Endothelial cell of umbilical vein (primary cell): ENCODE measurements at regions not wholly inside any gene's neighbourhood (a gene's known extent, or its start where the extent isn't known, plus 50 kb on each side); places are given as distances from the start of the nearest gene placed in this dataset.

ENCODE experiments used
- BruUV-seq: library from RNA; stranded (reverse); fragments of 400-500 nt; replicated peaks from 2 replicates; lab custom pipeline; 2021; lab: Mats Ljungman, UMichigan
- CTCF ChIA-PET: fragments of 300-600, 350-600 bp; sonication (Branson Sonifier 250); formaldehyde crosslinking; loops from one replicate; lab custom pipeline; 2021; ENCODE audit warnings: antibody characterized with exemption, inconsistent platforms; lab: Charles Lee
- POLR2A ChIA-PET: fragments of 300-600, 350-600 bp; sonication (Branson Sonifier 250); formaldehyde crosslinking; loops from one replicate; lab custom pipeline; 2021; ENCODE audit warnings: antibody characterized with exemption, inconsistent platforms; lab: Charles Lee
- DNase-seq: peaks from one replicate; pipeline ENCODE4 v3.0.0-alpha.2; 2011; ENCODE audit warnings: low read depth, low spot score
- FAIRE-seq: peaks from 2 replicates; lab custom pipeline; 2011; peaks lifted over from hg19 to GRCh38; lab: Jason Lieb, UNC
- H2AFZ ChIP-seq: 2 replicates; pipeline ENCODE4 v1.6.0; 2012; ENCODE audit warnings: low read depth, low read length, control low read depth, inconsistent platforms
- H3K27ac ChIP-seq: 2 replicates; pipeline ENCODE4 v1.5.1; 2011; ENCODE audit warnings: low read depth, mild to moderate bottlenecking, control low read depth, low read length, moderate library complexity; ENCODE audit not compliant: insufficient read depth
- H3K27me3 ChIP-seq, 2 experiments: 2 replicates each; pipeline versions ENCODE4 v1.6.0 to v1.6.1; 2011; ENCODE audit warnings: low read length in 2 of 2, mixed read lengths in 1 of 2; ENCODE audit not compliant: control insufficient read depth in 2 of 2, insufficient read depth in 2 of 2
- H3K36me3 ChIP-seq, 2 experiments: 2 replicates in 1 of 2; 3 replicates in 1 of 2; pipeline ENCODE4 v1.5.1; 2011; ENCODE audit warnings: low read length in 2 of 2, mild to moderate bottlenecking in 1 of 2, moderate library complexity in 1 of 2; ENCODE audit not compliant: control insufficient read depth in 2 of 2, insufficient read depth in 2 of 2; ENCODE audit errors: extremely low read depth in 1 of 2
- H3K4me1 ChIP-seq: 3 replicates; pipeline ENCODE4 v1.5.1; 2011; ENCODE audit warnings: mild to moderate bottlenecking, low read length; ENCODE audit not compliant: control insufficient read depth, insufficient read depth; ENCODE audit errors: extremely low read depth
- H3K4me2 ChIP-seq: 2 replicates; pipeline ENCODE4 v1.6.1; 2011; ENCODE audit warnings: low read length, control low read depth, mixed read lengths; ENCODE audit not compliant: insufficient read depth
- H3K4me3 ChIP-seq, 3 experiments: fragments of 200-600 bp in 1 of 3; sonication (generic), shearing (Covaris generic) in 1 of 3; replicated peaks in 1 of 3; 2 replicates each; pipeline ENCODE4 v1.5.1; 2011 to 2016; ENCODE audit warnings: control low read depth in 3 of 3, low read length in 3 of 3, mild to moderate bottlenecking in 2 of 3, inconsistent platforms in 1 of 3, low read depth in 1 of 3, moderate library complexity in 1 of 3; ENCODE audit not compliant: insufficient read depth in 1 of 3
- H3K79me2 ChIP-seq: 2 replicates; pipeline ENCODE4 v1.6.0; 2012; ENCODE audit warnings: low read length, inconsistent platforms; ENCODE audit not compliant: control insufficient read depth, insufficient read depth
- H3K9ac ChIP-seq: replicated peaks from 2 replicates; pipeline ENCODE3; 2011; ENCODE audit warnings: low read length, control low read depth; ENCODE audit not compliant: insufficient read depth; ENCODE audit errors: extremely low read depth
- H3K9me1 ChIP-seq: replicated peaks from 3 replicates; pipeline ENCODE4 v1.6.0; 2011; ENCODE audit warnings: mild to moderate bottlenecking, low read length; ENCODE audit not compliant: control insufficient read depth, insufficient read depth; ENCODE audit errors: extremely low read depth
- H3K9me3 ChIP-seq: replicated peaks from 2 replicates; pipeline ENCODE4 v1.5.1; 2012; ENCODE audit warnings: low read length, inconsistent platforms; ENCODE audit not compliant: control insufficient read depth, insufficient read depth
- H4K20me1 ChIP-seq: replicated peaks from 2 replicates; pipeline ENCODE3; 2011; ENCODE audit warnings: mild to moderate bottlenecking, low read length; ENCODE audit not compliant: control insufficient read depth, insufficient read depth; ENCODE audit errors: extremely low read depth
- CTCF ChIP-seq, 2 donors: IDR thresholded peaks; 1 replicate in 1 of 2; 2 replicates in 1 of 2; pipeline ENCODE4 v1.5.1; 2011; ENCODE audit warnings: low read length in 2 of 2, mild to moderate bottlenecking in 2 of 2, moderate library complexity in 2 of 2, control low read depth in 1 of 2, inconsistent platforms in 1 of 2, low read depth in 1 of 2; ENCODE audit not compliant: insufficient read depth in 1 of 2; ENCODE audit errors: extremely low read depth in 1 of 2
- EZH2 ChIP-seq: IDR thresholded peaks from 2 replicates; pipeline ENCODE4 v1.6.1; 2012; ENCODE audit warnings: borderline replicate concordance, low read depth, mild to moderate bottlenecking, moderate library complexity, low read length, inconsistent platforms; ENCODE audit not compliant: severe bottlenecking
- FOS ChIP-seq: IDR thresholded peaks from 2 replicates; pipeline ENCODE4 v1.6.1; 2011; ENCODE audit warnings: mild to moderate bottlenecking, low read length, moderate library complexity, borderline replicate concordance; ENCODE audit not compliant: insufficient read depth
- GATA2 ChIP-seq: IDR thresholded peaks from 2 replicates; pipeline ENCODE4 v1.7.0; 2011; ENCODE audit warnings: low read depth, mild to moderate bottlenecking, moderate library complexity, mixed read lengths, low read length; ENCODE audit not compliant: insufficient read length, insufficient read depth
- JUN ChIP-seq: IDR thresholded peaks from 2 replicates; pipeline ENCODE4 v1.6.1; 2011; ENCODE audit warnings: borderline replicate concordance, low read depth; ENCODE audit not compliant: insufficient read length, insufficient read depth
- MAX ChIP-seq: IDR thresholded peaks from 2 replicates; pipeline ENCODE4 v1.6.1; 2011; ENCODE audit not compliant: insufficient read depth, insufficient read length
- MYC ChIP-seq: IDR thresholded peaks from one replicate; pipeline ENCODE4 v1.6.1; 2011; ENCODE audit warnings: mild to moderate bottlenecking, low read depth, low read length
- POLR2A ChIP-seq: IDR thresholded peaks from 2 replicates; pipeline ENCODE4 v1.6.1; 2012; ENCODE audit warnings: low read depth, mild to moderate bottlenecking, control low read depth, low read length
- POLR2AphosphoS5 ChIP-seq: IDR thresholded peaks from 2 replicates; pipeline ENCODE4 v1.6.1; 2012; ENCODE audit warnings: low read depth, mild to moderate bottlenecking, control low read depth, low read length, moderate library complexity; ENCODE audit not compliant: insufficient read depth
- dilution Hi-C: fragments of 300-500 bp; cut with MboI; formaldehyde crosslinking; loops from one replicate; pipeline ENCODE4 v1.15.0; 2019; ENCODE audit warnings: low sequenced_read_pairs; ENCODE audit not compliant: extremely low pct_ligation_motif_present
- intact Hi-C: fragments of 100-400 bp; cut with micrococcal nuclease; formaldehyde crosslinking; loops from one replicate; pipeline ENCODE4 v1.10.0; 2022

GRCh38 chr4:159655547-159655946 lies 552.7 kb downstream of the RAPGEF2 start:
- no peak overlapping the region for H3K4me2 ChIP-seq
- H4K20me1 ChIP-seq: no peaks in the 10 kb centered on the region
- H3K27ac ChIP-seq: no peak overlapping the region
- ChIA-PET CTCF (no interaction called here), POLR2A (no interaction called here)
- dilution Hi-C loops: no loop called here
- no peak overlapping the region for H3K4me3 ChIP-seq
- no peaks in the 10 kb centered on the region for H3K79me2 ChIP-seq
- no peaks in the 10 kb centered on the region for H3K36me3 ChIP-seq
- no peaks in the 10 kb centered on the region for H3K27me3 ChIP-seq
- TF ChIP-seq MAX: no peak
- TF ChIP-seq JUN: no peak
- TF ChIP-seq MYC: no peak
- no peak for TF ChIP-seq EZH2
- TF ChIP-seq POLR2A: no peak
- no peak for TF ChIP-seq CTCF (IDR thresholded peaks at IDR 0.05; ENCODE audit: extremely low read depth in 1 of 2, insufficient read depth in 1 of 2, low read depth in 1 of 2, low read length in 2 of 2)
- no peak for TF ChIP-seq POLR2AphosphoS5
- TF ChIP-seq GATA2: no peak
- no peak for TF ChIP-seq FOS
- no TSS peak for BruUV-seq
- no peak overlapping the region for H3K9ac ChIP-seq
- no peaks in the 10 kb centered on the region for H3K4me1 ChIP-seq
- no peak overlapping the region for H2AFZ ChIP-seq
- H3K9me1 ChIP-seq: no peaks in the 10 kb centered on the region
- DNase-seq (no peak), FAIRE-seq (no peak)
- intact Hi-C loops: no loop called here
- H3K9me3 ChIP-seq: no peaks in the 10 kb centered on the region
